ENCODE measurements at regions not wholly inside any gene's neighbourhood (a gene's known extent, or its start where the extent isn't known, plus 50 kb on each side); places are given as distances from the start of the nearest gene placed in this dataset.
"Not testable (repeated sequence)": the region's sequence is repeated elsewhere in the genome, so short reads cannot be mapped to it uniquely, and the experiment has no call there.

DNA sequence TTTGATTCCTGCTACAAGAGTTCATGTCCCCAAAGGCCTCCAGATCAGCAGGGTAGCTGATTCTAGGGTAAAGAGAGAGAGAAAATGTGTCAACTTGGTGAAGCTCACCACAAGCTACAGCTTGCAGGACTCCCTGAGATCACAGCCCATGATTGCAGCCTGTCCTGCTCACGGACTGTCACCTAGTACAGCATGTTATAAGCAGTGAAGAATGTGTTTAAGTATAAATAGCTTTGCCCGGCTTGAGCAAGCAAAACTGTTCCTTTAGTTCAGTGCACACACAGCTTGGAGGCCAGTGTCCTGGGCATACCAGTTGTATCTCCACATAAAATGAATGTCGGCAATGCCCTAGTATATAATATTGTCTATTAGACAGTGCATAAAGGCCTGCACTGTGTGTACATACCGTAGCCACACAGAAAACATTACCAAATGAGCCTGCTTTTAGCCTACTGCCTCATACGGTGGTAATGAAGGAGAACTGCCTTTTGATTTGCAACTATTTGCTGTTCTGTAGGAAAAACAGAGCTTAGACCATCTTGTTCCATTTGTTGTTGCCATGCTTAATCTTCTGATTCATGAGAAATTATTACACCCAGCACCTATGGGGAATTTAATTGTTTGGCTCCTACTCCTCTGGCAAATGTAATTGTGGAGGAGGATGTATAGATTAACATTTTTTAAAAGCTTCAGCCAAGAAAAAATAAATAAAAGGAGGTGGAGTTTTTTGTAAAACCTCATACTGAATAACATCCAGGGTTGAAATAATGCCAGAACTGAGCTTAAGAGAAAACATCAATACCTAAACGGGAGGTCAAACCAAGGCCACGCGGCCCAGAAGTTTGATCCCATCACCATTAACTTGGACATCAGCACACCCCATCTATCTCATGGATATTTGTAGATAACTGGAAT, 108.1 kb upstream of the G2E3 start:
- DNase-seq = no peak

GRCh38 chr14:30456296-30456695, 102.7 kb upstream of the G2E3 start:
- DNase-seq = no peak

GRCh38 chr14:30462358-30462757, 96.6 kb upstream of the G2E3 start:
- DNase-seq = no peak

- no peak for DNase-seq
These were observed 94.5 kb upstream of the G2E3 start for GRCh38 chr14:30464481-30464880.

DNA sequence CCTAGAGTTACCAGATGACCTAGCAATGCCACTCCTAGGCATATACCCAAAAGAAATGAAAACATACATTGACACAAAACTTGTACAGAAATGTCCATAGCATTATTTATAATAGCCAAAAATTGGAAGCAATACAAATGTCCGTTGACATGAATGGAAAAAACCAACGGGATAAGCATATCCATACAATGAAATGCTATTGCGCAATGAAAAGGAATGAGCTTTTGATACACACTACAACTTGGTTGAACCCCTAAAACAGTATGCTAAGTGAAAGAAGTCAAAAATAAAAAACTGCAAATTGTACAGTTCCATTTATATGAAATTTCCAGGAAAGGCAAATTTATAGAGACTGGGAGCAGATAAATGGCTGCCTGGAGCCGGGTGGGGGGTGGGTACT, 90.6 kb upstream of the G2E3 start:
- DNase-seq = no peak

DNA sequence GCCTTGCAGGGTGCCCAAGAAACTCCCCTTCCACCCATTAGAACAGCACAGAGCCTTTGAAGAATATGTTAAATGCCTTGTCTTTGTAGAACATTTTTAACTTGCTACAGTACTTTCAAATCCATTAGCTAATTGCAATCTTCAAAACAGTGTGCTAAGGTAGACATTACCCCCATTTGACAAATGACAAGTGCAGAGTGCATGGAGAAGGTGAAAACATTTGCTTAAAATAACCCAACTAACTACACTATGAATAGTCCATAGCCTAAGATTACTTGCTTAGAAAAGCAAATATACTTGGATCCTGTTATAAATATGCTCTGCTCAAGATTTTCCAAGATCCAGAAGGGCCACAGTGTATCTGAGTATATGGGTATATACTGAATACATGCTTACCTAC, 87.0 kb upstream of the G2E3 start:
- no peak for DNase-seq

GRCh38 chr14:30473846-30474696, 84.9 kb upstream of the G2E3 start:
- not testable (repeated sequence) for DNase-seq

DNA sequence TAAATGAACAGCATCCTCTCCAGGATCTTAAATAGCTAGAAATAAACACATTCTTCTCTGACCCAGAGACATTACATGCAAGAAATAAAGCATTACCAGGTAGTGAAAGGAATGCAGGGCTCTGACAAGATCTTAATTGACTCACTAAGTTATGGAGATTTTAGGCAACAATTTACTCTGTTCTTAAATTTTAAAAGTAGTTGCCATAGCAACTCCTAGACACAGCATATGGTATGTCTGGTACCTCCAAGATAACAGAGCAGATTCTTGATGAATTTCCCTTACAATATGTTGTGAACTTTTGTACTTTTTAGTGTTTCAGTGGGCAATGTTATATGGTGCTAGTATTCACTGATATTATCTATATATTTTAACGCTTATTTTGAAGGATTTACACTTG, 76.7 kb upstream of the G2E3 start:
- no peak for DNase-seq

GRCh38 chr14:30484201-30484600, 74.8 kb upstream of the G2E3 start:
- no peak for DNase-seq

- DNase-seq = no peak
These were observed 74.0 kb upstream of the G2E3 start for GRCh38 chr14:30484976-30485375.

DNA sequence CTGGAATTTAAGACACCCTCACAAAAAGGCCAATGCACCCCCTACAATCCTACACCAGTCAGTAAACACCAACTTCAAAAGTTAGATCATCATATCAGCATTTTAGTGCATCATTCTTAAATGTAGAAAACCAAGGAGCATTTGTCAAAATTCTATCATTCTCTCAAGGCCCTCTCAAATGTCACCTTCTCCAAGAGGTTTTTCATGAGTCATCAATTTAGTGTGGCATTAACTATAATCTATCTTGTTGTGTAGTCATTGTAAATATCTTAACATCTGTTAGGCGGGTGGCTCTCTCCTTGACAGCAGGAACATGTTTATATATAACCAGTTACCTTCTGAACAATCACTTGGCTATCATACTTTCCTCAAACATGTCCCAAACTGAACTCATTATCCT, 62.1 kb upstream of the G2E3 start:
- DNase-seq = no peak

DNA sequence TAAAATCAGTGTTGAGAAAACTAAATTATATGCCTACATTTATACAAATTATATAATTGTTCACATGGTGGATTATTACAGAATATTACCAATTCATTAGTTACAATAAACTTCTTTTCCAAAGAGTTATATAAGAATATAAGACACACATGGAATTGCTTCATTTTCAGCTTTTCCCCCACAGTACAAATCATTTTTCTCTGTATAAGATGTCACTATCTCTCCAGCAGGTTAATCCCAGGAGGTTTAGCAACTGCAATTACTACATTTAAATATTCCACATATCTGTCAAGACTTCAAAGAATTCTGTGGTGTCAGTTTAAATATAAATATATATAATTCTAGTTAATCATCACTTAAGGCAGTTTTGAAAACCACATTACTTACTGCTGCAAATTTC, 59.6 kb upstream of the G2E3 start:
- DNase-seq = no peak

DNA sequence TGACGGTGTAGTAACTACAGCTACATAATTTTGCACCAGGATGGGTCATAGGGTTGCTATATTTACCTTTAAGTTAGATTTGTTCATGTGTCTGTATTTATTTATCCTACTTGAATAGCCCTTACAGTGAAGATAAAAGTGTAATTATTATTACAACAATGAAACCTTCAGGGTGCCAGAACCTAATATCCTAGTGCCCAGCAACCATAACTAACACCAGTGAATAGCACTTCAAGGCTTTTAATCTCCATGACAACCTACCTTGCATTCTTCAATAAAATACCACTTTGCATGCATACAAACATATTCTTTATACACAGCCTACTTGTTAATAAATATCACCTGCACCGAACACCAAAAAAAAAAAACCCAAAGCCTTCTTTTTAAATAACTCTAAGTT, 58.7 kb upstream of the G2E3 start:
- DNase-seq = no peak

DNA sequence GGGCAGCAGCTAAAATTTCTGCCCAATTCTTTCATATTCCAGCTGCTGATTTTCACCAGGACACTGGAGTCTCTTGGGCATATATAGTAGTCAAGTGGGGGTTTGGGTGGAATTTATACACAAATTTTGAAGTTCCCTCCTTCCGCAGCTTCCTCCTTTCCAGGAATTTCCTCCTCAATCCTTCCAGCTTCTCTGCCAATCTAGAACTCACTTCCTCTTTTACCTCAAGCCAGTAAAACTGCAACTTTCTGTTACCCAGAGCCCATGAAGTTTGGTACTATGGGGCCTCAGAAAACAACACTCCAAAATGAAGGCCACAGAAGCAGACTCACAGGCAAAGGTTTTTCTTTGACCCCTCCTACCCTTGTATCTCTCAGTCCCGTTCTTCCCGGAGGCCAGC, 51.7 kb upstream of the G2E3 start:
- no peak for DNase-seq

All from T1000 (cell line).